GM18499 (cell line): ENCODE measurements at regions not wholly inside any gene's neighbourhood (a gene's known extent, or its start where the extent isn't known, plus 50 kb on each side); places are given as distances from the start of the nearest gene placed in this dataset.
"Not testable (repeated sequence)": the region's sequence is repeated elsewhere in the genome, so short reads cannot be mapped to it uniquely, and the experiment has no call there.

Experiments used
- ATAC-seq: cut with Tn5 transposase; IDR thresholded peaks from one replicate; pipeline ENCODE4 v1.9.1; 2021; ENCODE audit warnings: moderate number of reproducible peaks; ENCODE audit not compliant: insufficient read depth, unreplicated experiment

- ATAC-seq = no peak
Observed at GRCh38 chr4:160498211-160498610, 1395.3 kb downstream of the RAPGEF2 start.

GRCh38 chr4:160505724-160506123 is 1402.8 kb downstream of the RAPGEF2 start:
- no peak for ATAC-seq

GRCh38 chr4:160510928-160511327 is 1408.0 kb downstream of the RAPGEF2 start:
- no peak for ATAC-seq

GRCh38 chr4:160514126-160514525 is 1411.2 kb downstream of the RAPGEF2 start:
- ATAC-seq = no peak

- no peak for ATAC-seq
Observed at GRCh38 chr4:160523231-160523630, 1420.4 kb downstream of the RAPGEF2 start.

- no peak for ATAC-seq
Observed at GRCh38 chr4:160537681-160538080, 1434.8 kb downstream of the RAPGEF2 start.

- ATAC-seq = no peak
Observed at GRCh38 chr4:160546201-160546600, 1443.3 kb downstream of the RAPGEF2 start.

- ATAC-seq = not testable (repeated sequence)
Observed at GRCh38 chr4:160549951-160550519, 1447.2 kb downstream of the RAPGEF2 start.

- ATAC-seq = no peak
Observed at GRCh38 chr4:160562661-160563060, 1459.8 kb downstream of the RAPGEF2 start.

GRCh38 chr4:160563552-160564282 is 1460.8 kb downstream of the RAPGEF2 start:
- ATAC-seq = no peak

- no peak for ATAC-seq
Observed at GRCh38 chr4:160567634-160568033, 1464.8 kb downstream of the RAPGEF2 start.

- ATAC-seq = no peak
Observed at GRCh38 chr4:160570271-160570670, 1467.4 kb downstream of the RAPGEF2 start.

GRCh38 chr4:160574272-160574671 is 1471.4 kb downstream of the RAPGEF2 start:
- not testable (repeated sequence) for ATAC-seq

GRCh38 chr4:160580581-160580980 is 1477.7 kb downstream of the RAPGEF2 start:
- no peak for ATAC-seq

GRCh38 chr4:160592258-160592657 is 1489.4 kb downstream of the RAPGEF2 start:
- no peak for ATAC-seq

GRCh38 chr4:160595646-160596045 is 1492.8 kb downstream of the RAPGEF2 start:
- ATAC-seq = no peak

GRCh38 chr4:160604541-160604940 is 1501.7 kb downstream of the RAPGEF2 start:
- ATAC-seq = no peak

- ATAC-seq = no peak
Observed at GRCh38 chr4:160611181-160611580, 1508.3 kb downstream of the RAPGEF2 start.

- no peak for ATAC-seq
Observed at GRCh38 chr4:160631044-160631443, 1528.2 kb downstream of the RAPGEF2 start.

- no peak for ATAC-seq
Observed at GRCh38 chr4:160652790-160653189, 1511.0 kb downstream of the FSTL5 start.

- ATAC-seq = no peak
Observed at GRCh38 chr4:160675550-160675949, 1488.2 kb downstream of the FSTL5 start.

- ATAC-seq = no peak
Observed at GRCh38 chr4:160685729-160686128, 1478.1 kb downstream of the FSTL5 start.
